Esophagus squamous epithelium (tissue), 4 donors: ENCODE measurements at regions not wholly inside any gene's neighbourhood (a gene's known extent, or its start where the extent isn't known, plus 50 kb on each side); places are given as distances from the start of the nearest gene placed in this dataset.

ENCODE experiments used
- POLR2A ChIP-seq, 4 donors: fragments of 450-650 bp; IDR thresholded peaks; one replicate each; pipeline ENCODE4 v1.6.1; 2017; ENCODE audit warnings: antibody characterized with exemption in 4 of 4, mild to moderate bottlenecking in 4 of 4, moderate library complexity in 3 of 4
- TF ChIP-seq, protein P1 (sequence below), 6 experiments: fragments of 450-650 bp in 4 of 6; fragments of 200-600 bp in 2 of 6; sonication (generic) in 2 of 6; IDR thresholded peaks; one replicate each; pipeline ENCODE4 v1.5.1; 2016 to 2019; ENCODE audit warnings: antibody characterized with exemption in 6 of 6, mild to moderate bottlenecking in 4 of 6, moderate library complexity in 4 of 6

DNA sequence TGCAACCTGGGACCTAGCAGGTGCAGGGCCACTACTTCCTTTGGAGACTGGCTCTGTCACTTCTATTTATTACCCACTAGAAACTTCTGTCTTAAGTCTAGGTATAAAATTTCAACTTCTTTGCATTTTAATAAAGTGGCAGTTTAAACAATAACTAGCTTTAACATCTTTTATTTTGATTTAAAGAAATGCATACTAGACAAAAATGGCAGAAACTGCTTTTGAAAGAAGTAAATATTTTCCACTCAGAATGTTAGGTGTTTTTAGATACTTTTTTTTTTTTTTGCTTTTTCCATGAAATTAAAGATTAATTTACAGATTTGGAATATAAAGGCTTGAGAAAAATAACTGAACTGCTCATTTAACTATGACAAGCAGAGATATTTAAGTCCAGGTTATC is 1477.6 kb downstream of the KCNT2 start:
- TF ChIP-seq, protein P1, sequence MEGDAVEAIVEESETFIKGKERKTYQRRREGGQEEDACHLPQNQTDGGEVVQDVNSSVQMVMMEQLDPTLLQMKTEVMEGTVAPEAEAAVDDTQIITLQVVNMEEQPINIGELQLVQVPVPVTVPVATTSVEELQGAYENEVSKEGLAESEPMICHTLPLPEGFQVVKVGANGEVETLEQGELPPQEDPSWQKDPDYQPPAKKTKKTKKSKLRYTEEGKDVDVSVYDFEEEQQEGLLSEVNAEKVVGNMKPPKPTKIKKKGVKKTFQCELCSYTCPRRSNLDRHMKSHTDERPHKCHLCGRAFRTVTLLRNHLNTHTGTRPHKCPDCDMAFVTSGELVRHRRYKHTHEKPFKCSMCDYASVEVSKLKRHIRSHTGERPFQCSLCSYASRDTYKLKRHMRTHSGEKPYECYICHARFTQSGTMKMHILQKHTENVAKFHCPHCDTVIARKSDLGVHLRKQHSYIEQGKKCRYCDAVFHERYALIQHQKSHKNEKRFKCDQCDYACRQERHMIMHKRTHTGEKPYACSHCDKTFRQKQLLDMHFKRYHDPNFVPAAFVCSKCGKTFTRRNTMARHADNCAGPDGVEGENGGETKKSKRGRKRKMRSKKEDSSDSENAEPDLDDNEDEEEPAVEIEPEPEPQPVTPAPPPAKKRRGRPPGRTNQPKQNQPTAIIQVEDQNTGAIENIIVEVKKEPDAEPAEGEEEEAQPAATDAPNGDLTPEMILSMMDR (IDR thresholded peaks at IDR 0.05): no peak
- TF ChIP-seq POLR2A (IDR thresholded peaks at IDR 0.05): no peak
